Tibial nerve (tissue), 4 donors: ENCODE measurements at regions not wholly inside any gene's neighbourhood (a gene's known extent, or its start where the extent isn't known, plus 50 kb on each side); places are given as distances from the start of the nearest gene placed in this dataset.

Experiments used
- DNase-seq, 2 donors: peaks; one replicate each; pipeline ENCODE4 v3.0.0-alpha.2; 2019; ENCODE audit warnings: low spot score in 2 of 2
- H3K27ac ChIP-seq, 4 donors: fragments of 200-600 bp; sonication (generic) in 3 of 4; one replicate each; pipeline ENCODE4 v1.5.1; 2017 to 2019; ENCODE audit warnings: mild to moderate bottlenecking in 1 of 4
- H3K27me3 ChIP-seq, 2 donors: fragments of 200-600 bp; sonication (generic) in 1 of 2; one replicate each; pipeline versions ENCODE4 v1.5.1 to v1.6.0; 2017 to 2019
- H3K36me3 ChIP-seq, 3 donors: fragments of 200-600 bp; sonication (generic); one replicate each; pipeline ENCODE4 v1.5.1; 2018 to 2019
- H3K4me1 ChIP-seq, 4 donors: fragments of 200-600 bp; sonication (generic) in 3 of 4; one replicate each; pipeline ENCODE4 v1.5.1; 2017 to 2019
- H3K4me3 ChIP-seq, 4 donors: fragments of 200-600 bp; sonication (generic) in 3 of 4; one replicate each; pipeline ENCODE4 v1.5.1; 2017 to 2019; ENCODE audit warnings: mild to moderate bottlenecking in 1 of 4, moderate library complexity in 1 of 4
- H3K9me3 ChIP-seq, 4 donors: fragments of 200-600 bp; sonication (generic) in 3 of 4; one replicate each; pipeline ENCODE4 v1.5.1; 2017 to 2019
- EP300 ChIP-seq, 2 donors: sonication (generic); formaldehyde crosslinking; IDR thresholded peaks; one replicate each; pipeline ENCODE4 v1.6.1; 2017; ENCODE audit warnings: antibody characterized with exemption in 2 of 2, mild to moderate bottlenecking in 1 of 2
- POLR2A ChIP-seq, 2 donors: fragments of 450-650 bp; IDR thresholded peaks; one replicate each; pipeline ENCODE4 v1.6.1; 2017; ENCODE audit warnings: antibody characterized with exemption in 2 of 2, mild to moderate bottlenecking in 2 of 2, moderate library complexity in 2 of 2
- WGBS, 2 donors: methylation state at CpG; one replicate each; pipeline ENCODE4 v1.1.5; 2018; 5-methylcytosine and 5-hydroxymethylcytosine counted together
- TF ChIP-seq, protein P1 (sequence below), 5 experiments: fragments of 200-600 bp in 3 of 5; fragments of 450-650 bp in 2 of 5; sonication (generic) in 3 of 5; IDR thresholded peaks; one replicate each; pipeline ENCODE4 v1.5.1; 2016 to 2019; ENCODE audit warnings: antibody characterized with exemption in 5 of 5, mild to moderate bottlenecking in 3 of 5, moderate library complexity in 2 of 5

DNA sequence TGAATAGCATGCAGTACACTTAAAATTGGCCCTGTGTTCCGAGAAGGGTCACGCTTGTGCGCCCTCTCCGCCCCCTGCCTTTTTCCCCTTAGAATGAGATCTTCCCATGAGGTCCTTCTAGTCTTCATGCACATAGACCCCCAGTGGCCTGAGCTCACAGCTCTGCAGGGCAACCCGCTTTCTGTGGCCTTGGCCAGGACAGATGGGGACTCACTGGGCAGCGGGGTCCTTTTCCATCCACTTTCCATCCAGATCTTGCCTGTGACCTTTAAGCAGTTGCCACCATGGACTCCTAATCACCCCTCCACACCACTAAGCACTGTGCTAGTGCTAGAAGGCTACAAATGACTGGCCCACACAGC, 244.4 kb downstream of the UACA start:
- no peaks in the 10 kb centered on the region for H3K27me3 ChIP-seq
- no peaks in the 10 kb centered on the region for H3K36me3 ChIP-seq
- no peak overlapping the region for H3K27ac ChIP-seq
- TF ChIP-seq, protein P1, sequence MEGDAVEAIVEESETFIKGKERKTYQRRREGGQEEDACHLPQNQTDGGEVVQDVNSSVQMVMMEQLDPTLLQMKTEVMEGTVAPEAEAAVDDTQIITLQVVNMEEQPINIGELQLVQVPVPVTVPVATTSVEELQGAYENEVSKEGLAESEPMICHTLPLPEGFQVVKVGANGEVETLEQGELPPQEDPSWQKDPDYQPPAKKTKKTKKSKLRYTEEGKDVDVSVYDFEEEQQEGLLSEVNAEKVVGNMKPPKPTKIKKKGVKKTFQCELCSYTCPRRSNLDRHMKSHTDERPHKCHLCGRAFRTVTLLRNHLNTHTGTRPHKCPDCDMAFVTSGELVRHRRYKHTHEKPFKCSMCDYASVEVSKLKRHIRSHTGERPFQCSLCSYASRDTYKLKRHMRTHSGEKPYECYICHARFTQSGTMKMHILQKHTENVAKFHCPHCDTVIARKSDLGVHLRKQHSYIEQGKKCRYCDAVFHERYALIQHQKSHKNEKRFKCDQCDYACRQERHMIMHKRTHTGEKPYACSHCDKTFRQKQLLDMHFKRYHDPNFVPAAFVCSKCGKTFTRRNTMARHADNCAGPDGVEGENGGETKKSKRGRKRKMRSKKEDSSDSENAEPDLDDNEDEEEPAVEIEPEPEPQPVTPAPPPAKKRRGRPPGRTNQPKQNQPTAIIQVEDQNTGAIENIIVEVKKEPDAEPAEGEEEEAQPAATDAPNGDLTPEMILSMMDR (IDR thresholded peaks at IDR 0.05), result no peak
- TF ChIP-seq POLR2A (IDR thresholded peaks at IDR 0.05) (no peak), EP300 (IDR thresholded peaks at IDR 0.05) (no peak)
- DNase-seq, result no peak
- H3K9me3 ChIP-seq, result no peaks in the 10 kb centered on the region
- 85 to 91% methylated on average over 6 of the region's 6 CpGs for WGBS, 2 donors
- H3K4me3 ChIP-seq, result no peak overlapping the region
- H3K4me1 ChIP-seq, result no peaks in the 10 kb centered on the region

DNA sequence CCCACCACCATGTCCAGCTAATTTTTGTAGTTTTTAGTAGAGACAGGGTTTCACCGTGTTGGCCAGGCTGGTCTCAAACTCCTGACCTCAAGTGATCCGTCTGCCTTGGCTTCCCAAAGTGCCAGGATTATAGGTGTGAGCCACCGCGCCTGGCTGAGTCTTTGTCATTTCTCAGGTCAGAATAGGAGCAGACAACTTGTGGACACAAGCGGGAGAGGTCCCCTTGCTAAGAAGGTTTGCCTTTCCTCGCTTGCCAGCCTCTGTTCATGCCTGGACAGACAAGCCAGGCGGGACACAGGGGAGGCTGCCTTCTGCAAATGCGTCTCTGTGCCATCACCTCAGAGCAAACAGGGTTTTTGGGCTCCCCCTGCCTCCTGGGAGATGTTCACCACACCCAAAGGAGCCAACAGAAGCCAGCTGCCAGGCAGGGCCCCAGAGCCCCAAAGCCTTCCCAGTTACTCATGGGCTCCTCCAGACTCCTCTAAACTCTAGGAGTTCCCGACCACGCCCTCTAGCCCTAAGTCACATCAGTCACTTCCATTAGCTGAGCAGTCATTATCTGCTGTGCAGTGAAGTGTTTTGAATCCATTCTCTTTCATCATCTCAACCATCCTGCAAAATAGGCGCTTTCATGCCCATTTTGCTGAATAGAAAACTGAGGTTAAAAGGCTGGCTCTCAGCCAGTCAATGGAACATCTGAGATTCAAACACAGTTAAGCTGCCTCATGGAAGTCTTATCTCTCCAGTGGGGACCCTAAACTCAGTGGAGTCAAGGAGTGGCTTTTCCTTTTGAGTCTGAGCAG, 245.0 kb downstream of the UACA start:
- no peak for TF ChIP-seq EP300 (IDR thresholded peaks at IDR 0.05)
- TF ChIP-seq POLR2A (IDR thresholded peaks at IDR 0.05), result no peak
- TF ChIP-seq, protein P1 (IDR thresholded peaks at IDR 0.05), result no peak
- Histone ChIP-seq H3K4me3 (no peak overlapping the region), H3K27me3 (no peaks in the 10 kb centered on the region), H3K27ac (no peak overlapping the region), H3K4me1 (no peaks in the 10 kb centered on the region), H3K36me3 (no peaks in the 10 kb centered on the region), H3K9me3 (no peaks in the 10 kb centered on the region)
- WGBS, 2 donors, result 89 to 94% methylated on average over 11 of the region's 11 CpGs
- no peak for DNase-seq

DNA sequence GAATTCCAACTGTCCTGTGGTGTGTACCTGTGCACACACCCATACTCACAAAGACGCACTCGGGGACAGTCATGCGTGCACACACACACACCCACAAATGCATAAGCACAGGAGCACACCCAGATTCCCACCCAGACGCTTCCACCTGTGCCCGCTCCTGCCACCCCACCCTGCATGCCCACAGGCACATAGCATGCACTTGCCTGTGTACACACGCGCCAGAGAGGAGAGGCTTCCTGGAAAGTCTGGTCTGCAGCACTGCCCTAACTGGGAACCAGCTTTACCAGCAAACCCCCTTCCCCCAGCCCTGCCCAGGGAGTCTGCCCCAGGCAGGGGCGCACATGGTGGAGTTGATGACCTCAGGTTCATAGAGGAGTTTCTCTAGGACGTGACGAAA, 246.2 kb downstream of the UACA start:
- H3K27me3 ChIP-seq, result no peaks in the 10 kb centered on the region
- 86 to 88% methylated on average over 10 of the region's 10 CpGs for WGBS, 2 donors
- peaks cover 0 to 6% (median 0%) of the 10 kb centered on the region in 4 donors for H3K9me3 ChIP-seq
- no peak overlapping the region for H3K4me3 ChIP-seq
- no peaks in the 10 kb centered on the region for H3K36me3 ChIP-seq
- DNase-seq, result no peak
- H3K27ac ChIP-seq, result no peak overlapping the region
- no peaks in the 10 kb centered on the region for H3K4me1 ChIP-seq
- TF ChIP-seq, protein P1 (IDR thresholded peaks at IDR 0.05), result no peak
- TF ChIP-seq EP300 (IDR thresholded peaks at IDR 0.05) (no peak), POLR2A (IDR thresholded peaks at IDR 0.05) (no peak)

DNA sequence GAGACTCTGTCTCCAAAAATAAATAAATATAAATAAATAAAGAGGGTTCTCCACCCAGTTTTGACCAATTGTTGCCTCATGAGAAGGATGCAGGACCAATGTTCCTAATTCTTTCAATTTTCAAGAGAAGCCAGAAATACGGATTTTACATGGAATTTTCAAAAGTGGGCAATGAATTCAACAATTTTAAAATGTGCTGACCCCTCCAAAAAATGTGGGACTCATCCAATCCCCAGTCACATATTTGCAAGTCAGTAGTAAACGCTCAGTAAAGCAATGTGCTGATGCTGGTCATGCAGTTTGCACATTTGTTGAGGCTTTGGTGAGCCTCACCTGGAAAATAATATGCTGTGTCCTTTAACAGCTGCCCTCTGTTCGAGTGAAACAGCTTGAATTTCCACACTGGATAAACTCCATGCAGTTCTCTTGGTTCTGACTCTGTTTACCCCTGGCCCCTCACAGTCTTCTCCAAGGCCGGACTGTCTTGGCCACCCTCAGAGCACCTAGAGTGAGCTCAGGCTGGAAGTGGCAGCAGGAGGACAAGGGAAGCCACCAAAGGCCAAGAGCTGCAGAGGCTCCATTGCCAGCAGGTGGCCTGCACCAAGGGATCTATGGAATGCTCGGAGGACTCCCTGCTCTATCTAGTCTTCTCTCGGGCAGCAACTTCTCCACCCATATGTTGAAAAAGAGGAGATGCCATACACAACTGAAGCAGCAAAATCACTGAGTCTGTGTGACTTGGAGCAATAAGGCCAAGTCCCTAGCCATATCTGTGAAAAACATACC, 246.8 kb downstream of the UACA start:
- 91 to 92% methylated on average over 6 of the region's 6 CpGs for WGBS, 2 donors
- Histone ChIP-seq H3K27me3 (no peaks in the 10 kb centered on the region), H3K36me3 (no peaks in the 10 kb centered on the region), H3K27ac (no peak overlapping the region), H3K4me3 (no peak overlapping the region), H3K4me1 (no peaks in the 10 kb centered on the region), H3K9me3 (peaks cover 0 to 10% (median 2%) of the 10 kb centered on the region in 4 donors)
- TF ChIP-seq, protein P1 (IDR thresholded peaks at IDR 0.05), result no peak
- TF ChIP-seq EP300 (IDR thresholded peaks at IDR 0.05) (no peak), POLR2A (IDR thresholded peaks at IDR 0.05) (no peak)
- DNase-seq, result no peak

DNA sequence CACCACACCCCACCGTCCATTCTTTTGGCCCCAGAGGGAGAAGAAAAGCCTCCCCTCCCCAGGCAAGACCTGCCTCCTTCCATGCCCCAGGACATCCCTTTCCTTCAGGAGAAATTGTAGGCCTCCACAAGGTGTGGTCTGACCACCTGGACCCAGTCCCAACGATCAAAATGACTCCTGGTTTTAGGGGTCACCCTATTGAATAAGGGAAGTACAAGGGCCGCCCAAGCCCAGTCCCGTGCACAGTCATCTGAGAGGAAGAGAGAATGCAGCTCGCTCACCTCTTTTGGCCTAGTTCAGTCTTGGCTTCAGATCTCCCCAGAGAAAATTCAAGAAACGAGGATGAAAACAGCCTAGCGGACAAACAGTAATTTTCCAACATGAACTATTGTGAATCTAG, 249.1 kb downstream of the UACA start:
- no peaks in the 10 kb centered on the region for H3K36me3 ChIP-seq
- 82% methylated on average over 7 of the region's 7 CpGs for WGBS, 2 donors
- no peak overlapping the region for H3K4me3 ChIP-seq
- H3K27ac ChIP-seq, result no peak overlapping the region
- no peaks in the 10 kb centered on the region for H3K4me1 ChIP-seq
- no peaks in the 10 kb centered on the region for H3K27me3 ChIP-seq
- TF ChIP-seq, protein P1 (IDR thresholded peaks at IDR 0.05), result no peak
- TF ChIP-seq POLR2A (IDR thresholded peaks at IDR 0.05), result no peak
- no peak for TF ChIP-seq EP300 (IDR thresholded peaks at IDR 0.05)
- peaks cover 0 to 30% (median 8%) of the 10 kb centered on the region in 4 donors for H3K9me3 ChIP-seq
- no peak for DNase-seq
